ENCODE measurements at regions not wholly inside any gene's neighbourhood (a gene's known extent, or its start where the extent isn't known, plus 50 kb on each side); places are given as distances from the start of the nearest gene placed in this dataset.

GRCh38 chr18:41263956-41264355, 691.1 kb upstream of the PIK3C3 start:
- H3K9me3 ChIP-seq (ENCODE audit: control insufficient read depth in 2 of 3, insufficient read depth in 1 of 3, low read length in 3 of 3), result no peaks in the 10 kb centered on the region
- H3K27ac ChIP-seq (ENCODE audit: low read depth in 2 of 2, low read length in 2 of 2), result no peak overlapping the region
- no peaks in the 10 kb centered on the region for H3K4me1 ChIP-seq (ENCODE audit: control insufficient read depth in 2 of 3, insufficient read depth in 2 of 3, low read depth in 1 of 3, low read length in 3 of 3)
- intact Hi-C loops (cut with DNase I), result no loop called here
- H3K27me3 ChIP-seq (ENCODE audit: control insufficient read depth, insufficient read depth, low read length), result no peaks in the 10 kb centered on the region
- no peaks in the 10 kb centered on the region for H3K36me3 ChIP-seq (ENCODE audit: control insufficient read depth in 2 of 3, insufficient read depth in 3 of 3, low read length in 3 of 3)
- FAIRE-seq (no peak), DNase-seq (peak in 1 of 5 donors; percentile 41)
- no peak overlapping the region for H3K4me3 ChIP-seq (ENCODE audit: low read length in 3 of 3)
- no peak overlapping the region for H3K9ac ChIP-seq (ENCODE audit: low read length in 3 of 3)
- TF ChIP-seq, protein P1, sequence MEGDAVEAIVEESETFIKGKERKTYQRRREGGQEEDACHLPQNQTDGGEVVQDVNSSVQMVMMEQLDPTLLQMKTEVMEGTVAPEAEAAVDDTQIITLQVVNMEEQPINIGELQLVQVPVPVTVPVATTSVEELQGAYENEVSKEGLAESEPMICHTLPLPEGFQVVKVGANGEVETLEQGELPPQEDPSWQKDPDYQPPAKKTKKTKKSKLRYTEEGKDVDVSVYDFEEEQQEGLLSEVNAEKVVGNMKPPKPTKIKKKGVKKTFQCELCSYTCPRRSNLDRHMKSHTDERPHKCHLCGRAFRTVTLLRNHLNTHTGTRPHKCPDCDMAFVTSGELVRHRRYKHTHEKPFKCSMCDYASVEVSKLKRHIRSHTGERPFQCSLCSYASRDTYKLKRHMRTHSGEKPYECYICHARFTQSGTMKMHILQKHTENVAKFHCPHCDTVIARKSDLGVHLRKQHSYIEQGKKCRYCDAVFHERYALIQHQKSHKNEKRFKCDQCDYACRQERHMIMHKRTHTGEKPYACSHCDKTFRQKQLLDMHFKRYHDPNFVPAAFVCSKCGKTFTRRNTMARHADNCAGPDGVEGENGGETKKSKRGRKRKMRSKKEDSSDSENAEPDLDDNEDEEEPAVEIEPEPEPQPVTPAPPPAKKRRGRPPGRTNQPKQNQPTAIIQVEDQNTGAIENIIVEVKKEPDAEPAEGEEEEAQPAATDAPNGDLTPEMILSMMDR (IDR thresholded peaks at IDR 0.05; ENCODE audit: borderline replicate concordance, extremely low read depth, insufficient read depth), result no peak

- intact Hi-C loops (cut with DNase I), result no loop called here
Measured at GRCh38 chr18:41262688-41263087, 692.3 kb upstream of the PIK3C3 start.

DNA sequence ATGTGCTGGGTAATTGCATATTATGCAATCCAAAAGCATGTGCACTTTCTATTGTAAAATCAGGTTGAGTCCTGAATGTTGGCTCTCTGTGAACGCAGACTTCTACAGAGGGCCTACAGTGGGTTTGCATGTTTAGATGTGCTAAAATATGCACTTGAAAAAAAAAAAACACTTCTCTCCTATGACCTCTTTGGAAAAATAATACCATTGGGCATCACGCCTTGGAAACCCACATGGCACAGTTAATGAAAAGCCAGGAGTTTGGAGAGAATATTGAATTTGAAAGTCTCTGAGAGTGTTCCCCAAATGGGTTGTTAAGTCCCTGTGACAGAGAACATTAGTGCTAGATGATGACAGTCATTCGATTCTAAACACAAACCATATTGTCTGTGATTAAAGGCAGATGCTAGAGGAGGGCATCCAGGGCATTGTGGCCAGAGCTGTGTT, 710.4 kb upstream of the PIK3C3 start:
- intact Hi-C loops (cut with DNase I), result no loop called here
- no peak for FAIRE-seq
- no peaks in the 10 kb centered on the region for H3K36me3 ChIP-seq (ENCODE audit: control insufficient read depth in 2 of 3, insufficient read depth in 3 of 3, low read length in 3 of 3)
- TF ChIP-seq, protein P1 (IDR thresholded peaks at IDR 0.05; ENCODE audit: borderline replicate concordance, extremely low read depth, insufficient read depth), result no peak
- H3K27me3 ChIP-seq (ENCODE audit: control insufficient read depth, insufficient read depth, low read length), result no peaks in the 10 kb centered on the region
- no peak overlapping the region for H3K4me3 ChIP-seq (ENCODE audit: low read length in 3 of 3)
- no peaks in the 10 kb centered on the region for H3K9me3 ChIP-seq (ENCODE audit: control insufficient read depth in 2 of 3, insufficient read depth in 1 of 3, low read length in 3 of 3)
- no peak overlapping the region for H3K27ac ChIP-seq (ENCODE audit: low read depth in 2 of 2, low read length in 2 of 2)
- no peak overlapping the region for H3K9ac ChIP-seq (ENCODE audit: low read length in 3 of 3)
- no peak for DNase-seq
- H3K4me1 ChIP-seq (ENCODE audit: control insufficient read depth in 2 of 3, insufficient read depth in 2 of 3, low read depth in 1 of 3, low read length in 3 of 3), result no peaks in the 10 kb centered on the region

More at GRCh38 chr18:41262688-41263087, 692.3 kb upstream of the PIK3C3 start:
- FAIRE-seq (no peak), DNase-seq (no peak)
- Histone ChIP-seq H3K4me3 (ENCODE audit: low read length in 3 of 3) (no peak overlapping the region), H3K27me3 (ENCODE audit: control insufficient read depth, insufficient read depth, low read length) (no peaks in the 10 kb centered on the region), H3K9me3 (ENCODE audit: control insufficient read depth in 2 of 3, insufficient read depth in 1 of 3, low read length in 3 of 3) (no peaks in the 10 kb centered on the region), H3K9ac (ENCODE audit: low read length in 3 of 3) (no peak overlapping the region), H3K36me3 (ENCODE audit: control insufficient read depth in 2 of 3, insufficient read depth in 3 of 3, low read length in 3 of 3) (no peaks in the 10 kb centered on the region), H3K27ac (ENCODE audit: low read depth in 2 of 2, low read length in 2 of 2) (no peak overlapping the region), H3K4me1 (ENCODE audit: control insufficient read depth in 2 of 3, insufficient read depth in 2 of 3, low read depth in 1 of 3, low read length in 3 of 3) (no peaks in the 10 kb centered on the region)
- TF ChIP-seq, protein P1 (IDR thresholded peaks at IDR 0.05; ENCODE audit: borderline replicate concordance, extremely low read depth, insufficient read depth), result no peak

DNA sequence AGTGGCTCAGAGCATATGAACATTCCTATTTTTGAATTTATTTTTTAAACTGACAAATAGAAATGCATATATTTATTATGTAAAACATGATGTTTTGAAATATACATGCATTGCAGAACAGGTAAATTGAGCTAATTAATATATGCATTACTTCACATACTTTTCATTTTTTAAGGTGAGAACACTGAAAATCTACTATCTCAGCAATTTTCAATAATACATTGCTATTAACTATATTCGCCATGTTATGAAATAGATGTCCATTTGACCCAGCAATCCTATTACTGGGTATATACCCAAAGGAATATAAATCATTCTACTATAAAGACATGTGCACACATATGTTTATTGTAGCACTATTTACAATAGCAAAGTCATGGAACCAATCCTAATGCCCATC, 717.7 kb upstream of the PIK3C3 start:
- Histone ChIP-seq H3K27me3 (ENCODE audit: control insufficient read depth, insufficient read depth, low read length) (no peaks in the 10 kb centered on the region), H3K9ac (ENCODE audit: low read length in 3 of 3) (no peak overlapping the region), H3K27ac (ENCODE audit: low read depth in 2 of 2, low read length in 2 of 2) (no peak overlapping the region), H3K4me3 (ENCODE audit: low read length in 3 of 3) (no peak overlapping the region), H3K4me1 (ENCODE audit: control insufficient read depth in 2 of 3, insufficient read depth in 2 of 3, low read depth in 1 of 3, low read length in 3 of 3) (no peaks in the 10 kb centered on the region), H3K36me3 (ENCODE audit: control insufficient read depth in 2 of 3, insufficient read depth in 3 of 3, low read length in 3 of 3) (no peaks in the 10 kb centered on the region), H3K9me3 (ENCODE audit: control insufficient read depth in 2 of 3, insufficient read depth in 1 of 3, low read length in 3 of 3) (no peaks in the 10 kb centered on the region)
- DNase-seq, result no peak
- intact Hi-C loops (cut with DNase I), result no loop called here
- no peak for FAIRE-seq
- TF ChIP-seq, protein P1 (IDR thresholded peaks at IDR 0.05; ENCODE audit: borderline replicate concordance, extremely low read depth, insufficient read depth), result no peak
